ENCODE measurements at regions not wholly inside any gene's neighbourhood (a gene's known extent, or its start where the extent isn't known, plus 50 kb on each side); places are given as distances from the start of the nearest gene placed in this dataset.

DNA sequence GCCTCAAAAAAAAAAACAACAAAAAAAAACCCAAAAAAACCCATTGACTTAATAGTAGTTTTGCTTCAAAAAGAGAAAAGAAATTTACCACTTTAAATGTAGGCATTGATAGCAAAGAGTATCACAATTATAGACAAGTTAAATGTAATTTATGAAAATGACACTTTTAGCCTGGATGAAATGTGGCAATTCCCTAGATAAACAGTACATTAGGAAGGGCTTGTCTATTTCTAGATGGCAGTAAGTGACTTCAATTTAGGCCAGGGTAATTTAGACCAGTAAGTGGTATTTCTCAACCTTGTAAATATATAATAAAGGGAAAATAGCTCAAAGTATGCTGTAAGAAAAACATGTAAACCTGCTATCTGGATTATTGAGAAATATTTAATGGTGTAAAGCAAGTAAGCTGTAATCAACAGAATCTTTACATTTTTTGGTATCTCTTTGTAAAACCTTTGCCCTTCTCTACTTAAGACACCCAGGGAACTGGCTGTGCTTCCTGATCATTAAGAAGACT, 103.7 kb upstream of the RAPGEF2 start:
- no peaks in the 10 kb centered on the region for H3K9me3 ChIP-seq
- ATAC-seq (no peak), DNase-seq (no peak)
- H3K4me1 ChIP-seq (ENCODE audit: low read depth) = peaks cover 14% of the 10 kb centered on the region
- no peak overlapping the region for H3K4me3 ChIP-seq
- intact Hi-C loops (cut with DNase I, micrococcal nuclease) = no loop called here
- TF ChIP-seq, protein P1, sequence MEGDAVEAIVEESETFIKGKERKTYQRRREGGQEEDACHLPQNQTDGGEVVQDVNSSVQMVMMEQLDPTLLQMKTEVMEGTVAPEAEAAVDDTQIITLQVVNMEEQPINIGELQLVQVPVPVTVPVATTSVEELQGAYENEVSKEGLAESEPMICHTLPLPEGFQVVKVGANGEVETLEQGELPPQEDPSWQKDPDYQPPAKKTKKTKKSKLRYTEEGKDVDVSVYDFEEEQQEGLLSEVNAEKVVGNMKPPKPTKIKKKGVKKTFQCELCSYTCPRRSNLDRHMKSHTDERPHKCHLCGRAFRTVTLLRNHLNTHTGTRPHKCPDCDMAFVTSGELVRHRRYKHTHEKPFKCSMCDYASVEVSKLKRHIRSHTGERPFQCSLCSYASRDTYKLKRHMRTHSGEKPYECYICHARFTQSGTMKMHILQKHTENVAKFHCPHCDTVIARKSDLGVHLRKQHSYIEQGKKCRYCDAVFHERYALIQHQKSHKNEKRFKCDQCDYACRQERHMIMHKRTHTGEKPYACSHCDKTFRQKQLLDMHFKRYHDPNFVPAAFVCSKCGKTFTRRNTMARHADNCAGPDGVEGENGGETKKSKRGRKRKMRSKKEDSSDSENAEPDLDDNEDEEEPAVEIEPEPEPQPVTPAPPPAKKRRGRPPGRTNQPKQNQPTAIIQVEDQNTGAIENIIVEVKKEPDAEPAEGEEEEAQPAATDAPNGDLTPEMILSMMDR (IDR thresholded peaks at IDR 0.05) = no peak
- H3K36me3 ChIP-seq (ENCODE audit: low read depth) = no peaks in the 10 kb centered on the region

DNA sequence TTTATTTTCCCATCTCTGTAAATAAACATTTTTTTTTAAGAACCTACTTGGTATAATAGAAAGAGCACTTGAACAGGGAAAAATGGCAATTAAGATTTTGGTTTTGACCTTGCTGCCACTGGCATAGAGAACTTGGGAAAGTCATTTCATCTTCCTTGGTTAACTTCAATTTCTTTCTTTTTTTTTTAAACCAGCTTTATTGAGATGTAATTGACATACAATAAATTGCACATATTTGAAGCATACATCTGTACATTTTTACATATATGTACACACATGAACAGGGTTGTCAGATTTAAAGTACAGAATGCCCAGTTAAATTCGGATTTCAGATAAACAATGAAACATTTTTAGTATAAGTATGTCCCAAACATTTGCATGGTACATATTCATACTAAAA, 103.0 kb upstream of the RAPGEF2 start:
- DNase-seq (no peak), ATAC-seq (no peak)
- TF ChIP-seq, protein P1 (IDR thresholded peaks at IDR 0.05) = no peak
- intact Hi-C loops (cut with DNase I, micrococcal nuclease) = no loop called here
- no peaks in the 10 kb centered on the region for H3K9me3 ChIP-seq
- peaks cover 14% of the 10 kb centered on the region for H3K4me1 ChIP-seq (ENCODE audit: low read depth)
- H3K36me3 ChIP-seq (ENCODE audit: low read depth) = no peaks in the 10 kb centered on the region
- no peak overlapping the region for H3K4me3 ChIP-seq

DNA sequence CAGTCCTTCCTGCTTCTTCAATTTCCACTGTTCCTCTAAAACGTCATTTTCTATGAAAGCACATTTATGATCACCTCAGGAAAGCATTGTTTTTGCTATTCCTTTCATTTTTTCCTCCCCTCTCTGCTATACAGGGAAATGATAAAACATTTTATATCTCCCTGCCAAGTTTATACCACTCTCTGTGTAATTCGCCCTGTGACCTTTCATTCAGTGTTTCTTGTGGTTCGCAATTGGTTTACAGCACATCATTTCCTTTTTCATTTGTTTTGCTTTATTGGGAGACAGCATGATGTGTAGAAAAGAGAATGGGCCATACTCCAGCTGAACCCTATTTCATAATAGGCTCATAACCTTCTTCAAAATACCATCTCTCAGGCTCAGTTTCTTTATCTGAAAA, 99.9 kb upstream of the RAPGEF2 start:
- peak in 1 of 3 donors; percentile 26 for DNase-seq
- ATAC-seq = peak; percentile 76
- TF ChIP-seq, protein P1 (IDR thresholded peaks at IDR 0.05) = no peak
- H3K4me3 ChIP-seq = no peak overlapping the region
- no peaks in the 10 kb centered on the region for H3K9me3 ChIP-seq
- H3K4me1 ChIP-seq (ENCODE audit: low read depth) = peaks cover 11% of the 10 kb centered on the region
- H3K36me3 ChIP-seq (ENCODE audit: low read depth) = no peaks in the 10 kb centered on the region
- intact Hi-C loops (cut with DNase I, micrococcal nuclease) = no loop called here

DNA sequence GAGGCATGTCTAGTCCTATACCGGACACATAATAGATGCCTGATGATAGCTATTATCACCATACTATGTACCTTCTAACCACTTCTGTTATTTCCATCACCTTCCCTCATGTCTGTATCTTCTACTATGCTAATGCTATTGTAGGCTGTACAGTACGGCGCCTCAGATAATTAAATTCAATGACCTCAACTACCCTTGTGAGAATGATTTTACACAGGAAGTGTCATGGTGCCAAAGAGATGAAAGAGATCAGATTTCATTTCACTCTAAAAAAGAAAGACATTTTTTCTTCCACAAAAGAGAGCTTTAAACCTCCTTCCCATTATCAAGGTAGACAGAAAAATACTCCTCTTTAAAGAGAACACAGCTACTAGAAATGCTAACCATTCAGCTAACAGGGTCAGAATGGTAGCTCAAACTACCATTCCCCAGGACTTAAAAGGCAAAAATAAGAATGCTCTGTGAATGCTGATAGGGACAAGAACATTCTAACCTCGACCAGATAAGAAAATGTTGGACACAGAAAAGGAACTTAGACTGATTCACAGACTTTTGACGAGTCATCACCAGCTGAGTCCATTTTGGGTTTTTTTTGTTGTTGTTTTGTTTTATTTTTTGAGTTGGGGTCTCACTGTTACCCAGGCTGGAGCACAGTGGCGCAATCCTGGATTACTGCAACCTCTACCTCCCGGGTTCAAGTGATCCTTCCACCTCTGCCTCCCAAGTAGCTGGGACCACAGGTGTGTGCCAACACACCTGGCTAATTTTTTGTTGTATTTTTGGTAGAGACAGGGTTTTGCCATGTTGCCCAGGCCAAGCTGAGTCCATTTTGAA, 99.2 kb upstream of the RAPGEF2 start:
- DNase-seq (no peak), ATAC-seq (peak; percentile 9)
- intact Hi-C loops (cut with DNase I, micrococcal nuclease) = no loop called here
- Histone ChIP-seq H3K9me3 (no peaks in the 10 kb centered on the region), H3K36me3 (ENCODE audit: low read depth) (no peaks in the 10 kb centered on the region), H3K4me3 (no peak overlapping the region), H3K4me1 (ENCODE audit: low read depth) (peaks cover 6% of the 10 kb centered on the region)
- TF ChIP-seq, protein P1 (IDR thresholded peaks at IDR 0.05) = no peak

DNA sequence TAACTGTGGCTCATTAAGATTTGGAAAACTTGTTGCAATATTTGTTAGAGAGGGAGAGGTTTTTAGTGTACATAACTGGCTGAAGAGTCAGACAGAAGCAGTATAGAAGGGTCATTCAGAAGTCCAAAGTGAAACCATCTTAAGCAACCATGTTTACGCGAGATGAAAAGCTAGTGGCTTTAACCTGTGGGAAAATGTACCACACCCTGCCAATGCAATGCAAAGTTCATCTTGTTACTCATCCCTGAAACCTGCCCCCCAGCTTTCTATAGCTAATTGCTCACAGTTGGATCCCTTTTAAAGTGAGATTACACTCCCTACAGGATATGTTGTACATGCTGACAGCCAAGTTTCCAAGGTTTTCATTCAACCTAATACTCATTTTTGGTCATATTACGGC, 96.7 kb upstream of the RAPGEF2 start:
- Histone ChIP-seq H3K9me3 (no peaks in the 10 kb centered on the region), H3K4me1 (ENCODE audit: low read depth) (peaks cover 5% of the 10 kb centered on the region), H3K36me3 (ENCODE audit: low read depth) (no peaks in the 10 kb centered on the region), H3K4me3 (no peak overlapping the region)
- TF ChIP-seq, protein P1 (IDR thresholded peaks at IDR 0.05) = no peak
- DNase-seq = peak in 1 of 3 donors; percentile 59
- peak; percentile 88 for ATAC-seq
- intact Hi-C loops (cut with DNase I, micrococcal nuclease) = no loop called here
